Activated T-helper 9 cell treated with anti-CD3 and anti-CD28 coated beads, Interleukin-2, amount 50 U/mL, for 16 hours (primary cell): ENCODE measurements at regions not wholly inside any gene's neighbourhood (a gene's known extent, or its start where the extent isn't known, plus 50 kb on each side); places are given as distances from the start of the nearest gene placed in this dataset.
"Not testable (repeated sequence)": the region's sequence is repeated elsewhere in the genome, so short reads cannot be mapped to it uniquely, and the experiment has no call there.

Experiments
- DNase-seq: peaks from one replicate; pipeline ENCODE4 v3.0.0-alpha.2; 2020; ENCODE audit warnings: low read depth

GRCh38 chr10:3374914-3375313, 202.3 kb upstream of the PITRM1 start:
- DNase-seq, result no peak

GRCh38 chr10:3373374-3374027, 200.9 kb upstream of the PITRM1 start:
- not testable (repeated sequence) for DNase-seq

- DNase-seq, result no peak
Measured at GRCh38 chr10:3372281-3372680, 199.7 kb upstream of the PITRM1 start.

DNA sequence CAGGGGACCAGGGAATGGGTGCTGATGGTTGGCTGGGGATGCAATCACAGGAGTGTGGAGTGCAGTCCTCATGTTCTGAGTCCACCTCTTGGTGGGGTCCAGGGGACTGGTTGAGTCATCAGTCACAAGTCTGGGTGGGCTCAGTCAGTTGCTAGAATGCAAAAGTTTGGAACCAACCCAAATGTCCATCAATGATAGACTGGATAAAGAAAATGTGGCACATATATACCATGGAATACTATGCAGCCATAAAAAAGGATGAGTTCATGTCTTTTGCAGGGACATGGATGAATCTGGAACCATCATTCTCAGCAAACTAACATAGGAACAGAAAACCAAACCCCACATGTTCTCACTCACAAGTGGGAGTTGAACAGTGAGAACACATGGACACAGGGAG, 199.0 kb upstream of the PITRM1 start:
- DNase-seq, result not testable (repeated sequence)

- no peak for DNase-seq
Measured at GRCh38 chr10:3366735-3367405, 194.3 kb upstream of the PITRM1 start.

- no peak for DNase-seq
Measured at GRCh38 chr10:3366043-3366442, 193.5 kb upstream of the PITRM1 start.

GRCh38 chr10:3365630-3366029, 193.0 kb upstream of the PITRM1 start:
- DNase-seq, result no peak

GRCh38 chr10:3364768-3365480, 192.3 kb upstream of the PITRM1 start:
- no peak for DNase-seq

DNA sequence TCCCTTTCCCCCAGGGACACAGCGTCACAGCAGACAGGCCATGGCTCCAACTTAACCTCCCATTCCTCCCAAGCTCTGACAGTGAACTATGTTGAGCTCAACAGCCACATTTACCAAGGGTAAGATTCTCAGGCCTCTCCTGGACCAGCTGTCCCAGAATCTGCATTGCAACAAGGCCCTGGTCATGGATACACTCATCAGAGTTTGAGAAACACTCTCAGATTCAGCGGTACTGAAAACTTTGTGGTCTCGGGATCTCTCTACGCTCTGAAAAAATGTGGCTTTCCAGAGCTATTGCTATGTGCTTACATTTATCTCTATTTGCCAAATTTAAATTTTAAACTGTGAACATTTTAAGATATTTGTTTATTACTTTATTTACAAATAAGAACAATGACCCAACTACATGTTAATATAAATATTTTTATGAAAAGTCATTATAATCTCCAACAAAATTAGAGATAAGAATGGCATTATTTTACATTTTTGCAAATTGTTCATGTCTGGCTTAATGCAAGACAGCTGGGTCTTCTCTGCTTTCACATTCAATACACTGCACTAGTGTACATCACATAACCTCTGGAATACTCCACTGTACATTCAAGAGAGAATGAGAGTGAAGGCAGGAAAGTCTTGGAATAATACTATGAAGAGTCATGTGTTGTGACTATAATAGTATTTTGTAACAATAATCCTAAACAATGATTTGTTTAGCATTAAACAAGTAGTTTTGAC, 190.9 kb upstream of the PITRM1 start:
- DNase-seq, result no peak

GRCh38 chr10:3362394-3362793, 189.8 kb upstream of the PITRM1 start:
- DNase-seq, result no peak

DNA sequence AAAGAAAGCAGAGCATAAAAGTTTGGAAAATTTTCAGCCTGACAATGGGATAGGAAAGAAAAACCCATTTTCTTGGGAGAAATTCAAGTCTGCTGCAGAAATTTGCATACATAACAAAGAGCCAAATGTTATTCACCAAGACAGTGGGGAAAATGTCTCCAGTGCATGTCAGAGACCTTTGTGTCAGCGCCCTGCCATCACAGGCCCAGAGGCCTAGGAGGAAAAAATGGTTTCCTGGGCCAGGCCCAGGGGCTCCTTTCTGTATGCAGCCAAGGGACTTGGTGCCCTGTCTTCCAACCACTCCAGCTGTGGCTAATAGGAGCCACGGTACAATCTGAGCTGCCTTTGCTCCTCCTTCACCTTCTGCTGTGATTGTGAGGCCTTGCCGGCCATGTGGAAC, 189.1 kb upstream of the PITRM1 start:
- no peak for DNase-seq

DNA sequence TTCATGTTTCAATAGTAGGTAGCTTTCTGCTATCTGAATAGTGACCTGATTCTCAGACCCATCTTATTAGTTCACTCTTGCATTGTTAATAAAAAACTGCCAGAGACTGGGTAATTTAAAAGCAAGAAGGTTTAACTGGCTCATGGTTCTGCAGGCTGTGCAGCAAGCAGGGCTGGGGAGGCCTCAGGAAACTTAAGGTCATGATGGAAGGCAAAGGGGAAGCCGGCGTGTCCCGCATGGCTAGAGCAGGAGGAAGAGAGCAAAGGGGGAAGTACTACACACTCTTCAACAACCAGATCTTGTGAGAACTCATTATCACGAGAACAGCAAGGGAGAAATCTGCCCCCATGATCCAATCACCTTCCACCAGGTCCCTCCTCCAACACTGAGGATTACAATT, 185.2 kb upstream of the PITRM1 start:
- no peak for DNase-seq

GRCh38 chr10:3355536-3355935, 183.0 kb upstream of the PITRM1 start:
- DNase-seq, result no peak

DNA sequence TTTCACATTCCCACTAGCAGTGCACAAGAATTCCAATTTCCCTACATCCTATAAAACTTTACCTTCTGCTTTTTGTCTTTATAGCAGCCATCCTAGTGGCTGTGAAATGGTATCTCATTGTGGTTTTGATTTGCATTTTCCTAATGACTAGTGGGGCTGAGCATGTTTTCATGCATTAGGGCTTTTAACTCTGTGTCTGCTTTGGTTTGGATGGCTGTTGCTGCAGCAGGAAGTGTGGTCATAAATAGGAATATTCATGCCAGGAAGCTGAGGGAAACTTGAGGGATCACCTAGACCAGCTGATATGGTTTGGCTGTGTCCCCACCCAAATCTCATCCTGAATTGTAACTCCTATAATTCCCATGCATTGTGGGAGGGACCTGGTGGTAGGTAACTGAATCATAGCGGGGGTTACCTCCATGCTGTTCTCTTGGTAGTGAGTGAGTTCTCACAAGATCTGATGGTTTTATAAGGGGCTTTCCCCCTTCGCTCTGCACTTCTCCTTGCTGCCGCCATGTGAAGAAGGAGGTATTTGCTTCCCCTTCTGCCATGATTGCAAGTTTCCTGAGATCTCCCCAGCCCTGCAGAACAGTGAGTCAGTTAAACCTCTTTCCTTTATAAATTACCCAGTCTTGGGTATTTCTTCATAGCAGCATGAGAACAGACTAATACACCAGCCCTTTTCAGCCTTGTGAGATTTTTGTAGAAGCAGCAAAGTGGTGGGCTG, 181.8 kb upstream of the PITRM1 start:
- no peak for DNase-seq

DNA sequence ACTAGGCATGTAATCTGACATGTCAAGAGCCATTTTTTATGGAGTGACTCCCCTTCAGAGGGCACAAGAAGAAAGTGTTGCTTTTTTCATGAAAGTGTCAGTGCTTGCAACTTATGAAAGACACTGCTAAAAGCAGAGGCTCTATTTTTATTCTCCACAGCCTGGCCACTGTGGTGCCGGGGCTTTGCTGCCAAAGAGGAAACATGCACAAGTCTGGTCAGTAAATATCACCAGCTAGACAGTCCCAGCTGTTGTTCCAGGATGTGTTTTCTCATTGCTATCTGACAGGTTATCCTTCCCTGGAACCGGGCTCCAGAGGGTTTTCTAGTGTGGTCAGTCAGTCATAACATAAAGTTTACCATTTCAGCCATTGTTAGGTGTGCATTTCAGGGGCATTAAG, 180.7 kb upstream of the PITRM1 start:
- DNase-seq, result no peak

GRCh38 chr10:3350617-3351258, 178.2 kb upstream of the PITRM1 start:
- DNase-seq, result no peak

DNA sequence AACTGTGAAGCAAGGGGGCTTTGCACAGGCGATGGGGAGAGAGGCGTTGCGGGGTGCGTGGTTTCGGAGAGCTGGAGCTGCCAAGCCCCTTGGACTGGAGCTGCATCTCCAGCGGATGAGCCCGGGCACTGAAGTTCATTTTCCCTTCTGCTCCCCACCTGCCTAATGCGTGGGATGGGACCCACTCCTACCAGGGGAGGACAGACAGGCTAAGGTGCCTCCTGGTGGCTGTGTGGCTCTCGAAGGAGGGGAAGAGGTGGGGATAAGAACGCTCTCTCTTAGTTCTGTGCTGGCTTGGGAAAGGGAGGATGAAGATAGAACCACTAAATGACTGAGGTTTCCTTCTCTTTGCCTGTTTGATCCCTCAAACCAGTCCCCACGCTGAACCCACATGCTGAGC, 177.6 kb upstream of the PITRM1 start:
- no peak for DNase-seq

GRCh38 chr10:3348564-3348963, 176.0 kb upstream of the PITRM1 start:
- DNase-seq, result no peak

DNA sequence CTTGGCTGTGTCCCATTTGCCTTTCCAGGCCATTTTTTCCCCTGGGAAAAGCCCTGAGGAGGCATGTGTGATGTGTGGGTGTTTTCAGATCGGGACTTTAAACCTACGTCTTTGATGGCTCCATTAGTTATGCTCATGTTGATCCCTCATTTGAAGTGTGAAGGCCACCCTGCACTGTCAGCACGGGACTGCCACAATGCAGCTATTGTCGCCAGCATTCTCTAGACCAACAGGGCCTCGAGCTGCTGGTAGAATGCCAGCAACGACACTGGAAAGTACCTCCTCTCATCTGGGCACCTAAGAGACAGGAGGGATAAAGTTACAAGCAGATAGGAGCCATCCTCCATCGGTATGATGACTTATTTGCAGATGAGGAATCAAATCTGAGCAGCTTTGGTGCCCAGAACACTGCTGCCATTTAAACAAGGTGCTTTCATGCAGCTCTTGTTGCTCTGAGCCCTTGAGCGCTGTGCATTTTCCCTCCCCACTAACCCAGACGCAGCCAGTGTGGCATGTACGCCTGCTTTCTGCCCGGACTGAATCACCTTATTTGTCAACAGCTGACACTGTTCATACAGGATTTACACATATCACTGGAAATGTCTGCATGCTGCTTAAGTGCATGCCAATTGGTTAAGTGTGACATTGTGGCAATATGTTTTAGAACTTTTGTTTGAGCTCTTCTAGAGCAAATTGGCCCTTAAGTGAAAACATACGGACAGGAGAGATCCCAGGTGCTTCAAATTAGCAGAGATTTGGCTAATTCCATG, 175.0 kb upstream of the PITRM1 start:
- DNase-seq, result no peak

- DNase-seq, result no peak
Measured at GRCh38 chr10:3346851-3347250, 174.3 kb upstream of the PITRM1 start.

- no peak for DNase-seq
Measured at GRCh38 chr10:3342771-3343170, 170.2 kb upstream of the PITRM1 start.
